Forelimb muscle (tissue), 1 donor: ENCODE measurements at regions not wholly inside any gene's neighbourhood (a gene's known extent, or its start where the extent isn't known, plus 50 kb on each side); places are given as distances from the start of the nearest gene placed in this dataset.
"Not testable (repeated sequence)": the region's sequence is repeated elsewhere in the genome, so short reads cannot be mapped to it uniquely, and the experiment has no call there.

ENCODE experiments used
- DNase-seq: peaks from one replicate; pipeline ENCODE4 v3.0.0-alpha.2; 2013; ENCODE audit warnings: low read depth

GRCh38 chr16:52386694-52387093 is 160.2 kb downstream of the TOX3 start:
- no peak for DNase-seq

GRCh38 chr16:52384378-52384777 is 162.6 kb downstream of the TOX3 start:
- DNase-seq = no peak

GRCh38 chr16:52383640-52384292 is 163.2 kb downstream of the TOX3 start:
- no peak for DNase-seq

- DNase-seq = no peak
These were observed 163.8 kb downstream of the TOX3 start for GRCh38 chr16:52383119-52383518.

GRCh38 chr16:52379551-52379950 is 167.4 kb downstream of the TOX3 start:
- DNase-seq = no peak

GRCh38 chr16:52376676-52377280 is 170.2 kb downstream of the TOX3 start:
- no peak for DNase-seq

GRCh38 chr16:52372313-52372712 is 174.6 kb downstream of the TOX3 start:
- DNase-seq = no peak

- DNase-seq = no peak
These were observed 178.1 kb downstream of the TOX3 start for GRCh38 chr16:52368859-52369258.

- no peak for DNase-seq
These were observed 179.1 kb downstream of the TOX3 start for GRCh38 chr16:52367821-52368220.

- DNase-seq = no peak
These were observed 180.0 kb downstream of the TOX3 start for GRCh38 chr16:52366983-52367382.

- no peak for DNase-seq
These were observed 182.4 kb downstream of the TOX3 start for GRCh38 chr16:52364500-52364899.

GRCh38 chr16:52363082-52363481 is 183.9 kb downstream of the TOX3 start:
- no peak for DNase-seq

- no peak for DNase-seq
These were observed 189.2 kb downstream of the TOX3 start for GRCh38 chr16:52357711-52358110.

- DNase-seq = no peak
These were observed 193.7 kb downstream of the TOX3 start for GRCh38 chr16:52353249-52353648.

GRCh38 chr16:52351451-52351850 is 195.5 kb downstream of the TOX3 start:
- DNase-seq = no peak

GRCh38 chr16:52350031-52350642 is 196.8 kb downstream of the TOX3 start:
- DNase-seq = no peak

- no peak for DNase-seq
These were observed 200.2 kb downstream of the TOX3 start for GRCh38 chr16:52346709-52347108.

- DNase-seq = not testable (repeated sequence)
These were observed 213.3 kb downstream of the TOX3 start for GRCh38 chr16:52333673-52334072.

- no peak for DNase-seq
These were observed 226.0 kb downstream of the TOX3 start for GRCh38 chr16:52320930-52321439.

- DNase-seq = no peak
These were observed 228.5 kb downstream of the TOX3 start for GRCh38 chr16:52318302-52319009.

- DNase-seq = no peak
These were observed 230.7 kb downstream of the TOX3 start for GRCh38 chr16:52316241-52316640.

- DNase-seq = no peak
These were observed 234.2 kb downstream of the TOX3 start for GRCh38 chr16:52312716-52313115.
